Fibroblast of skin of right quadriceps (primary cell): ENCODE measurements at regions not wholly inside any gene's neighbourhood (a gene's known extent, or its start where the extent isn't known, plus 50 kb on each side); places are given as distances from the start of the nearest gene placed in this dataset.
A peak's percentile ranks its signal among the peaks of the same experiment; 100 is the strongest.
"Not testable (repeated sequence)": the region's sequence is repeated elsewhere in the genome, so short reads cannot be mapped to it uniquely, and the experiment has no call there.

Experiments
- DNase-seq: peaks from one replicate; pipeline ENCODE4 v3.0.0-alpha.2; 2013

- peak; percentile 52 for DNase-seq
Measured at GRCh38 chr20:19875376-19876221, 117.5 kb downstream of the RIN2 start.

GRCh38 chr20:19876828-19877460 lies 118.9 kb downstream of the RIN2 start:
- no peak for DNase-seq

DNA sequence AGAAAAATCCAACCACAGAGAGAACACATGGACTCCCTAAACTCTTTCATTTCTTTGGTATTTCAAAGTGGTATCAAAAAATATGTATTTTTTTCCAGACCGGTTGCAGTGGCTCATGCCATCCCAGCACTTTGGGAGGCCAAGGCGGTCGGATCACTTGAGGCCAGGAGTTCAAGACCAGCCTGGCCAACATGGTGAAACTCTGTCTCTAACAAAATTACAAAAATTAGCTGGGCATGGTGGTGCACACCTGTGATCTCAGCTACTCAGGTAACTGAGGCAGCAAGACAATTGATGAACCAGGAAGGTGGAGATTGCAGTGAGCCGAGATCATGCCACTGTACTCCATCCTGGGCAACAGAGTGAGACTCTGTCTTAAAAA lies 121.8 kb downstream of the RIN2 start:
- DNase-seq, result not testable (repeated sequence)

DNA sequence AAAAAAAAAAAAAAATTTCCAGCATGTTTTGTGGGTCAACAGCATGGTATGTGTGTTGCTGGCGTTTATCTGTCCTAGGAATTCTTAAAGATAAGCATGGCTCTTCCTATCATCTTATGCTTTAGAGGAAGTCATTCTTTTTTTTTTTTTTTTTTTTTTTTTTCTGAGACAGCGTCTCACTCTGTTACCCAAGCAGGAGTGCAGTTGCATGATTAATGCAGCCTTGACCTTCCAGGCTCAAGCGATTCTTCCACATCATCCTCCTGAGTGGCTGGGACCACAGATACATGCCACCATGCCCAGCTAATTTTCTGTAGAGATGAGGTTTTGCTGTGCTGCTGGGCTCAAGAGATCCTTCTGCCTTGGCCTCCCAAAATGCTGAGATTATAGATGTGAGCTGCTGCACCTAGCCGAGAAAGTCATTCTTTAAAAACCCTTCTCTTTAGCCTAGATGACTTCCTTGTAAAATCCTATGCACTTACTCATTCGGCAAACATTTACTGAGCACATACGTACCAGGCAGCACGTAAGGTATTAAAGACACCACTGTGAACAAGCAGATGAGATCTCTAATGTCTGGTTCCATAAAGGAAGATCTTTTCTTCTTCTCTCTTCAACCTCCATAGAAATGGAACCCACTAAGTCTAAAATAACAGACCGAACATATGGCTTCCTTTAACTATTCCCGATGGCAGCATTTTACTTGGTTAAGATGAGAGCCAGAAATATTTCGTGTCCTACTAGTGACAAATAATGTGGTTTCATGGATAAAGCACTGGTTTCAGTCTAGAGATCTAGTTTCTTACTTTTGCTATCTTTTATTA lies 122.4 kb downstream of the RIN2 start:
- peak; percentile 68 for DNase-seq

GRCh38 chr20:19881080-19881840 lies 123.2 kb downstream of the RIN2 start:
- no peak for DNase-seq

- no peak for DNase-seq
Measured at GRCh38 chr20:19881990-19882389, 123.9 kb downstream of the RIN2 start.

DNA sequence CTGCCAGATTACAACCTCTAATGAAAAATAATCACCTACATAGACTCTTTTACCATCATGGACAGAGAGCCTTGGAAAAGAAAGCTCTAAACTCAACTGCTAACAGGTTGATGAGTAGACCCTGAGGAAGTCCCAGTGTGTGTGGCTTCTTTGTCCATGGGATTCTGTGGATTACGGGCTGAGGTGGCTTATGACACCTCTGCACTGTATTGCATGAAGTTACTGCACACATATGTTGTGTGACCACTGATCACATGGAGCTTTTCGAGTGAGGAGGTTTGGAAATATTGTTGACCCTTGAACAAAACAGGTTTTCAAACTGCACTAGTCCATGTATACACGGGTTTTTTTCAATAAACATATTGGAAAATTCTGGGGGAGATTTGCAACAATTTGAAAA lies 124.4 kb downstream of the RIN2 start:
- DNase-seq, result no peak

DNA sequence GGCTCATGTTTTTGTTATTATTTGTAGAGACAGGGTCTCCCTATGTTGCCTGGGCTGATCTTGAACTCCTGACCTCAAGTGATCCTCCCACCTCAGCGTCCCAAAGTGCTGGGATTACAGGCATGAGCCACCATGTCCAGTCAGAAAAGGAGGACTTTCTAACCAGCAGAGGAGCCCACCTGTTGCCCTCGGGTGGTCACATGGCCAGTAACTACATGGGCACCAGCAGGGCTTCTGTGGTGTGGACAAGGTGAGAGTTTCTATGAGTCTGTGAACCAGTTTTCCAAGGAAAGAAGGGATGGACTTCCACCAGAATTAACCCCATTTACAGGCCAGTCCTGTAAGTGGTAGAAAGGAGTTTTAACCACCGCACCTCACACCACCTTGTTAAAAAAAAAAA lies 125.4 kb downstream of the RIN2 start:
- DNase-seq, result no peak

DNA sequence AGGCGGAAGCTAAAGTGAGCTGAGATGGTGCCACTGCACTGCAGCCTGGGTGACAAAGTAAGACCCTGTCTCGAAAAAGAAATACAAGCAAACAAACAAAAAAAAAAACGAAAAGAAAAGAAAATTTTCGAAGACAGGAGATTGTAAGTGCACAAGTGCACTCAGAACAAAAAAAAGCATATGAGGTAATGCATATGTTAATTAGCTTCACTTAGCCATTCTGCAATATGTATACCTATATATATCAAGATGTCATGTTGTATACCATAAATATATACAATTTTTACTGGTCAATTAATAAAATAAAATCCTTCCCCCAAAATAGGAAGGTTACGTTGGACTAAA lies 127.5 kb downstream of the RIN2 start:
- DNase-seq, result no peak

DNA sequence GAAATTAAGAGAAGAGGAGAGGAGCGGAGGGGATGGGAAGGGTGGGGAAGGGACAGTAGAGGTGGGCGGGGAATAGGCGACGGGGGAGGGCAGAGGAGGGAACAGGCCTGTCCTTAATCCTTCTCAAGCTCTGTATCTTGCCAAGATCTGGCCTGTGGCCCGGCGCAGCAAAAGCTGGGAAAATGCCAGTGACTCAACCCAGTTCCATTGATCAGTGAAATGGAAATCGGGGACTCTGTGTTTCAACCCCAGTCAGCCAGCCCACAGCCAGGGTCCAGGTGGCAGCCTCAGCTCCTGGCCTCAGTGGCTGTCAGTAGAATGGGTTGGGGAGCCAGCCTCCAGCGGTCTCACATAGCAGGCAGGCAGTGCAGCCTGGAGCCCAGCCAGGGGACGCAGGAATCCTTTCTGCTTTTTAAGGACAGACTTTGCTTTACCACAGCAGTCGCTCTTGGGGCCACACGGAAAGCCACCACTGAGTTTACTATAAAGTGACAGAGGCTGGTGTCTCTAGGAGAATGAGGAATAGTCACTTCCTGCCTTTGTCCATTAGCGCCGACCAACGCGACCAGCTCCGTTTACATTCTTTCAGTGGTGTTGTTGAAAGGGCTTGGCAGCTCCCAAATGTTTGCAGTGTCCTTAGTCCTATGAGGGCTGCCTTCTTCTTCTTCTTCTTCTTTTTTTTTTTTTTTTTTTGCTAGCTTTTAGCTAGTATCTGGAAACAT lies 128.0 kb downstream of the RIN2 start:
- peak; percentile 29 for DNase-seq

- no peak for DNase-seq
Measured at GRCh38 chr20:19886661-19887288, 128.7 kb downstream of the RIN2 start.

DNA sequence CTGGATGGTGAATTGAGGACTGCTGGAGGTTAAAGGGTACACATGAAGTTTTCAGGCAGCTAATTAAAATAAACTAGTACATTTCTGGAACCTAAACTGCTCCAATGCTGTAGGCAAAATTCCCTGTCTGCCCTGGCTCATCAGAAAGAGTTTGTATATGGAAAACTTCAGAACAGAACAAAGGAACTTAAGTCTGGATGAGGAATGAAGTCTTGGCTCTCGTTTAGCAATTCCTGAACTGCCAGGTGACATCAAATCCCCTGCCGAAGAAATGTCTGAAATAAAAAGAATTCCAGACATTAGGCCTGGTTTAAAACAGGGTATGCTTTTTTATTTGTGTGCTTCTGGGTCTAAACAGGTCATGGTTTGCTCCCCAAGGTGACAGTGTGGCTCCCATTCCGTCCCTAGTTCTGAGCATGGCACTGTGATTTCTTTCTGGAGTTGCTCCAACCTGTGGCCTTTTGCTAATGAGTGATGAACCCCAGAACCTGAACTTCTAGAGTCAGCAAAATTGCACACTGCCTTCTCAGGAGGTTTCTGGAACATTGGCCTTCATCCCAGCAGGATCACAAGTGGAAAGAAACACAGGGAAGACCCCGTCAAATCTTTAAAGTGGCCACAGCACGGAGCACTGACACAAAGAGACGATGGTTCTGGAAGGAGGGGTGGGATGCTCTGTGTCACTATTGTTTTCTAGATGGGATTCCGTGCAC lies 129.4 kb upstream of the NAA20 start:
- DNase-seq, result no peak

GRCh38 chr20:19888269-19888671 lies 128.9 kb upstream of the NAA20 start:
- no peak for DNase-seq

DNA sequence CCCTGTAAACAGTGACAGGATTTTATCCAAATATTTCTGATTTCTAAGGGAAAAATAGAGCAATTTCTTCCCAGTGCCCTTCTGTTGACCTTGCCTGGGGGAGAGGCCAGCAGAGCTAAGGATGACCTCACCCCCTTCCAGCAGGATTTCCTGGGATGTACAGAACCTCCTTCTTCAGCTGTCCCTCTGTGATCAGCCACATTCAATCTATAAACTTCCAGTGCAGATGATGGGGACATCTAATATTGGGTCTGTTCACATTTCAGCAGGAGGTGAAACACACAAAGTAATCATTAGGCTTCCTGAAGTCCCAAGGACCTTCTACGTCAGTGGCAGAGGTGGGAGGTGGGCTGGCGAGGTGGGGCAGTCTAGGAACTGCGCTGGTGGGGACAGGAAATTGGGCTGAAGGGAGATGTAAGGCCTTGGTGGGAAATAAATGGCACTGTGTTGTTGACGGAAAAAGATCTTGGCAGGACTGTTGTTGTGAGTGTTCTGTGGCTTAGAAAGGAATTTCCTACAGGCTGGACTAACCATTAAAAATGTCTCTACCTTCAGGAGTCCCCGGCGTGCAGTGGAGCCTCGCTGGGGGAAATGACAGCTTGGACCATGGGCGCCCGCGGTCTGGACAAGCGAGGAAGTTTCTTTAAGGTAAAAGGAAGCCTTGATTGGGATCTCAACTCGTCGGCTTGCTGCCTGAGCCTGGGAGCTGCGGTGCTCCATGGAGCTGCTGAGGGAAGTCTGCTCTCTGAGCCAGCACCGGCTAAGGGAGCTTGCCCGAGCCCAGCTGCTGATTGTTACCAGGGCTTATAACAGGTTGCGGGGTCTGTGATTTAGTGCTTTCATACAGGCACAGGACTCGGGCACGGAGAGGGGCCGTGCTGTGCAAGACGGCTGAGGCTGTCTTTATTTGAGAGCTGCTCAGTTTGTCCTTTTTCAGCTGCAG lies 127.9 kb upstream of the NAA20 start:
- DNase-seq, result peak; percentile 68

DNA sequence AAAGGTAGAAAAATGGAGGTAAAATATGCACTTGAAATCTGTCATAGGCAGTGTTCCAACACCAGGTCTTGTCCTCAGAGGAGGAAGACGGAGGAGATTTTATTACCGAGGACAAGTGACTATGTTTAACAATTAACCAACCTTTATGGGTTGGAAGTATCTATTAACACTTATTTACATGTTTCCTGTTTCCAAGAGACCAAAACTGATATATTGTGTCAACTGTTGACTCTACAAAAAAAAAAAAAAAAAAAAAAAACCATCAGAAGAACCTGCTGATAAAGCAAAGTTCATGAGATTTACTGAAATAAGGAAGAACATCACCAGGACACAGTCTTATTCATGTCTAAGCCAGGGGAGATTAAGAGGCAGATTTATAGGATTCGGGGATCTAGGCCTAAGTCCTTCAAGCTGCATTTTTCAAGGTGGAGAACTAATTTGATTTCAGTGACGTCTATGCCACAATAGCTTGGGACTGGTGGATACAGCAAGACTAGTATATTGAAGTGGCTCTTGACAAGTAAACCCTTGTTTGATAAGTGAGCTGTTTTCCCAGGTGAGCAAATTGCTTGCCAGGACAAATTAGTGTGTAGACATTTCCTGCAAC lies 126.6 kb upstream of the NAA20 start:
- no peak for DNase-seq

GRCh38 chr20:19893356-19893755 lies 123.8 kb upstream of the NAA20 start:
- no peak for DNase-seq

GRCh38 chr20:19895761-19896160 lies 121.4 kb upstream of the NAA20 start:
- DNase-seq, result no peak

GRCh38 chr20:19897891-19898290 lies 119.3 kb upstream of the NAA20 start:
- DNase-seq, result no peak

- no peak for DNase-seq
Measured at GRCh38 chr20:19901226-19901625, 115.9 kb upstream of the NAA20 start.
